K562 (cell line): ENCODE measurements at regions not wholly inside any gene's neighbourhood (a gene's known extent, or its start where the extent isn't known, plus 50 kb on each side); places are given as distances from the start of the nearest gene placed in this dataset.
"Not testable (repeated sequence)": the region's sequence is repeated elsewhere in the genome, so short reads cannot be mapped to it uniquely, and the experiment has no call there.

Experiments
- CTCF ChIP-seq, 3 experiments: IDR thresholded peaks in 2 of 3; conservative IDR thresholded peaks in 1 of 3; 2 replicates each; pipeline ENCODE4 v1.5.1; 2011 to 2012; ENCODE audit warnings: low read length in 3 of 3, mild to moderate bottlenecking in 3 of 3, control low read depth in 2 of 3, improper control_type of control experiment in 1 of 3, inconsistent platforms in 1 of 3, low read depth in 1 of 3, mixed read lengths in 1 of 3, moderate library complexity in 1 of 3; ENCODE audit not compliant: insufficient read depth in 2 of 3
- KDM1A ChIP-seq, 2 experiments: fragments of 450-650 bp; IDR thresholded peaks; 2 replicates each; pipeline ENCODE4 v1.6.1; 2016; ENCODE audit warnings: mild to moderate bottlenecking in 2 of 2
- MEF2A ChIP-seq: IDR thresholded peaks from 2 replicates; pipeline ENCODE4 v1.6.1; 2011; ENCODE audit warnings: low read depth, mild to moderate bottlenecking, low read length, moderate library complexity; ENCODE audit not compliant: control insufficient read depth
- NFATC3 ChIP-seq: fragments of 450-650 bp; IDR thresholded peaks from 2 replicates; pipeline ENCODE4 v1.6.1; 2017; ENCODE audit warnings: mild to moderate bottlenecking
- POLR2A ChIP-seq: fragments of 450-650 bp; conservative IDR thresholded peaks from 2 replicates; pipeline ENCODE4 v1.6.1; 2016
- SP1 ChIP-seq: sonication (generic); formaldehyde crosslinking; IDR thresholded peaks from 2 replicates; pipeline ENCODE4 v1.8.1; 2022; ENCODE audit warnings: mild to moderate bottlenecking, missing genetic modification reagents
- STAT6 ChIP-seq: sonication (generic); formaldehyde crosslinking; IDR thresholded peaks from 2 replicates; pipeline ENCODE4 v1.8.1; 2023; ENCODE audit warnings: mild to moderate bottlenecking, missing genetic modification reagents
- ZBTB1 ChIP-seq: sonication (generic); formaldehyde crosslinking; IDR thresholded peaks from 2 replicates; pipeline ENCODE4 v1.8.1; 2023; ENCODE audit warnings: missing genetic modification reagents, low read depth, mild to moderate bottlenecking, borderline replicate concordance
- ZKSCAN1 ChIP-seq: fragments of 150-350 bp; IDR thresholded peaks from 2 replicates; pipeline ENCODE4 v1.6.1; 2016; ENCODE audit warnings: low read depth, low read length
- ZKSCAN8 ChIP-seq: fragments of 200-800 bp; sonication (Bioruptor generic); IDR thresholded peaks from 2 replicates; pipeline ENCODE4 v1.6.1; 2016; ENCODE audit warnings: missing genetic modification characterization, missing compliant biosample characterization

- not testable (repeated sequence) for TF ChIP-seq MEF2A; STAT6 (CRISPR knock-in tag); SP1 (CRISPR knock-in tag); POLR2A; ZKSCAN8 (CRISPR knock-in tag); ZBTB1 (CRISPR knock-in tag); NFATC3; ZKSCAN1; CTCF (IDR thresholded peaks at IDR 0.05 in 2 of 3, conservative IDR thresholded peaks at IDR 0.05 in 1 of 3; ENCODE audit: insufficient read depth in 2 of 3, low read depth in 1 of 3, low read length in 3 of 3); KDM1A (IDR thresholded peaks at IDR 0.05)
Observed at GRCh38 chr11:3544990-3545389, 96.8 kb downstream of the ART5 start.
